HepG2 (cell line): ENCODE measurements at regions not wholly inside any gene's neighbourhood (a gene's known extent, or its start where the extent isn't known, plus 50 kb on each side); places are given as distances from the start of the nearest gene placed in this dataset.

Experiments
- ATAC-seq: fragments of 200-7000 bp; cut with Tn5 transposase; 3 replicates; pipeline ENCODE4 v1.9.1; 2020; ENCODE audit warnings: mild to moderate bottlenecking, moderate library complexity
- BruUV-seq: library from RNA; stranded (reverse); fragments of 400-500 nt; replicated peaks from 2 replicates; lab custom pipeline; 2021; lab: Mats Ljungman, UMichigan
- CTCF ChIA-PET: fragments of 300-600 bp; formaldehyde crosslinking; extraction: SDS; loops from one replicate; lab custom pipeline; 2021; ENCODE audit warnings: low total read pairs, inconsistent platforms, low intra/inter-chr PET ratio; lab: Yijun Ruan, JAX
- POLR2A ChIA-PET: fragments of 350-600 bp; sonication (Branson Sonifier 250); formaldehyde crosslinking; loops from one replicate; lab custom pipeline; 2020; ENCODE audit warnings: antibody characterized with exemption, inconsistent platforms; lab: Yijun Ruan, JAX
- DNase-seq: peaks from one replicate; pipeline ENCODE4 v3.0.0-alpha.2; 2015; ENCODE audit warnings: low spot score
- FAIRE-seq: peaks from 3 replicates; lab custom pipeline; 2011; peaks lifted over from hg19 to GRCh38; lab: Jason Lieb, UNC
- H2AFZ ChIP-seq: one replicate; pipeline ENCODE4 v1.6.1; 2011; ENCODE audit warnings: low read length, inconsistent platforms
- H3K27ac ChIP-seq: fragments of 300-600 bp; 3 replicates; pipeline ENCODE4 v1.8.0; 2011; ENCODE audit warnings: mixed run types, mild to moderate bottlenecking, mixed read lengths, low read length, inconsistent platforms; ENCODE audit not compliant: insufficient read depth; ENCODE audit errors: extremely low read length
- H3K27me3 ChIP-seq, 2 experiments: fragments of 200-600 bp in 1 of 2; 2 replicates in 1 of 2; 3 replicates in 1 of 2; pipeline versions ENCODE4 v1.6.0 to v1.8.0; 2011; ENCODE audit warnings: low read length in 2 of 2, mild to moderate bottlenecking in 2 of 2, moderate library complexity in 2 of 2, inconsistent platforms in 1 of 2; ENCODE audit not compliant: insufficient read depth in 2 of 2, control insufficient read depth in 1 of 2
- H3K36me3 ChIP-seq, 2 experiments: fragments of 200-600 bp in 1 of 2; replicated peaks in 1 of 2; 2 replicates in 1 of 2; 3 replicates in 1 of 2; pipeline versions ENCODE4 v1.5.1 to v1.8.0; 2011; ENCODE audit warnings: low read length in 2 of 2, inconsistent platforms in 1 of 2; ENCODE audit not compliant: insufficient read depth in 2 of 2, control insufficient read depth in 1 of 2
- H3K4me1 ChIP-seq: 2 replicates; pipeline ENCODE4 v1.5.1; 2012; ENCODE audit warnings: low read length, inconsistent platforms; ENCODE audit not compliant: insufficient read depth
- H3K4me2 ChIP-seq: 2 replicates; pipeline ENCODE4 v1.6.0; 2011; ENCODE audit warnings: low read depth, low read length, inconsistent platforms
- H3K4me3 ChIP-seq, 3 experiments: fragments of 200-600 bp in 1 of 3; sonication (generic), shearing (Covaris generic) in 1 of 3; replicated peaks in 1 of 3; 2 replicates each; pipeline ENCODE4 v1.5.1; 2011 to 2016; ENCODE audit warnings: low read length in 3 of 3, inconsistent platforms in 2 of 3, low read depth in 2 of 3, mild to moderate bottlenecking in 2 of 3, control low read depth in 1 of 3, mixed read lengths in 1 of 3; ENCODE audit not compliant: insufficient read depth in 1 of 3
- H3K79me2 ChIP-seq: one replicate; pipeline ENCODE4 v1.6.1; 2011; ENCODE audit warnings: low read length, inconsistent platforms; ENCODE audit not compliant: insufficient read depth
- H3K9ac ChIP-seq: 2 replicates; pipeline ENCODE4 v1.6.0; 2011; ENCODE audit warnings: mild to moderate bottlenecking, low read depth, low read length, inconsistent platforms; ENCODE audit not compliant: insufficient read depth
- H3K9me3 ChIP-seq: 2 replicates; pipeline ENCODE4 v1.5.1; 2012; ENCODE audit warnings: mild to moderate bottlenecking, low read length
- H4K20me1 ChIP-seq: 2 replicates; pipeline ENCODE4 v1.6.0; 2011; ENCODE audit warnings: inconsistent platforms, mild to moderate bottlenecking, low read length, moderate library complexity; ENCODE audit not compliant: insufficient read depth
- ESRRA ChIP-seq: sonication (generic); formaldehyde crosslinking; IDR thresholded peaks from 2 replicates; pipeline ENCODE4 v1.5.1; 2020; ENCODE audit warnings: mild to moderate bottlenecking, low read depth, missing genetic modification reagents
- ETV5 ChIP-seq: IDR thresholded peaks from 2 replicates; pipeline ENCODE4 v1.6.1; 2018; ENCODE audit warnings: missing biosample characterization, missing genetic modification reagents, inconsistent platforms, borderline replicate concordance
- HOXA5 ChIP-seq: sonication (generic); formaldehyde crosslinking; IDR thresholded peaks from 2 replicates; pipeline ENCODE4 v1.4.0; 2020; ENCODE audit warnings: missing genetic modification reagents
- PHF20 ChIP-seq: sonication (generic); formaldehyde crosslinking; IDR thresholded peaks from 2 replicates; pipeline ENCODE4 v1.5.0; 2020; ENCODE audit warnings: mild to moderate bottlenecking, missing genetic modification reagents
- ZNF12 ChIP-seq: sonication (generic); formaldehyde crosslinking; IDR thresholded peaks from 2 replicates; pipeline ENCODE4 v1.5.0; 2020; ENCODE audit warnings: missing genetic modification reagents
- ZNF441 ChIP-seq: sonication (generic); formaldehyde crosslinking; IDR thresholded peaks from 2 replicates; pipeline ENCODE4 v1.7.0; 2021; ENCODE audit warnings: missing genetic modification reagents, borderline replicate concordance
- WGBS: methylation state at CpG from one replicate; pipeline ENCODE4 v1.1.6; 2017; ENCODE audit warnings: low lambda C conversion rate; 5-methylcytosine and 5-hydroxymethylcytosine counted together
- in situ Hi-C: cut with HindIII; loops from 2 replicates; pipeline ENCODE4 v1.10.0; 2017; ENCODE audit warnings: low pct_unique_long_range_greater_than_20kb; ENCODE audit not compliant: extremely low pct_ligation_motif_present
- intact Hi-C: fragments of 100-400 bp; cut with micrococcal nuclease; formaldehyde crosslinking; loops from one replicate; pipeline ENCODE4 v1.10.0; 2022; ENCODE audit not compliant: unreplicated experiment
- TF ChIP-seq, protein P1 (sequence below): sonication (generic); formaldehyde crosslinking; conservative IDR thresholded peaks from 2 replicates; pipeline ENCODE4 v1.4.0; 2020; ENCODE audit warnings: missing genetic modification reagents
- TF ChIP-seq, protein P2 (sequence below): sonication (generic); IDR thresholded peaks from 2 replicates; pipeline ENCODE4 v1.6.1; 2016; ENCODE audit warnings: low read depth, borderline replicate concordance
- TF ChIP-seq, protein P3 (sequence below): sonication (generic); formaldehyde crosslinking; IDR thresholded peaks from 2 replicates; pipeline ENCODE4 v1.4.0; 2020; ENCODE audit warnings: missing genetic modification reagents, borderline replicate concordance
- TF ChIP-seq, protein P4 (sequence below): IDR thresholded peaks from 2 replicates; pipeline ENCODE4 v1.6.1; 2018; ENCODE audit warnings: missing genetic modification reagents, mild to moderate bottlenecking, missing compliant biosample characterization

DNA sequence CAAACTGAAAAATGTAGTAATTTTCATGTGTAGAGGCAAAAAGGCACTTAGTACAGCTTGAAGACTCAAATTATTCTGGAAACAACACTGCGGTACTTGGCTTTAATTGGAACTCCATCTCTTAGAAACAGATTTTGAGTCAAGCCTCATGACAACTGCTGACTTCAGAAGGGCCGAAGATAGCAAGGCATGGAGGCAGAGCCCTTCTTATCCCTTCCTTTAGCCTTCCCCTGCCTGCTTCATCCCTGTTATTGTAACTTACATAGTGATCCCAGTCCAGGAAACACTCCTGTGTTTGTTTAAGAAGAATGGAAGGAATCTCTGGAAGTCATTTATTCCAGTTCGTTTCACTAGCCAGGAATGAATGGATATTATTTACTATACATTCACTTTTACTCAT is 110.9 kb upstream of the FAM98A start:
- 19% methylated on average over 3 of the region's 3 CpGs for WGBS
- in situ Hi-C loops (no loop called here), intact Hi-C loops (no loop called here)
- Histone ChIP-seq H3K27ac (no peak overlapping the region), H3K9ac (no peak overlapping the region), H3K9me3 (no peaks in the 10 kb centered on the region), H3K36me3 (no peaks in the 10 kb centered on the region), H3K79me2 (no peaks in the 10 kb centered on the region), H3K4me2 (no peak overlapping the region), H3K4me3 (no peak overlapping the region), H3K4me1 (no peaks in the 10 kb centered on the region), H3K27me3 (no peaks in the 10 kb centered on the region; a peak in 1 of 5 replicates), H2AFZ (no peak overlapping the region), H4K20me1 (no peaks in the 10 kb centered on the region)
- BruUV-seq, result no TSS peak
- TF ChIP-seq, protein P1, sequence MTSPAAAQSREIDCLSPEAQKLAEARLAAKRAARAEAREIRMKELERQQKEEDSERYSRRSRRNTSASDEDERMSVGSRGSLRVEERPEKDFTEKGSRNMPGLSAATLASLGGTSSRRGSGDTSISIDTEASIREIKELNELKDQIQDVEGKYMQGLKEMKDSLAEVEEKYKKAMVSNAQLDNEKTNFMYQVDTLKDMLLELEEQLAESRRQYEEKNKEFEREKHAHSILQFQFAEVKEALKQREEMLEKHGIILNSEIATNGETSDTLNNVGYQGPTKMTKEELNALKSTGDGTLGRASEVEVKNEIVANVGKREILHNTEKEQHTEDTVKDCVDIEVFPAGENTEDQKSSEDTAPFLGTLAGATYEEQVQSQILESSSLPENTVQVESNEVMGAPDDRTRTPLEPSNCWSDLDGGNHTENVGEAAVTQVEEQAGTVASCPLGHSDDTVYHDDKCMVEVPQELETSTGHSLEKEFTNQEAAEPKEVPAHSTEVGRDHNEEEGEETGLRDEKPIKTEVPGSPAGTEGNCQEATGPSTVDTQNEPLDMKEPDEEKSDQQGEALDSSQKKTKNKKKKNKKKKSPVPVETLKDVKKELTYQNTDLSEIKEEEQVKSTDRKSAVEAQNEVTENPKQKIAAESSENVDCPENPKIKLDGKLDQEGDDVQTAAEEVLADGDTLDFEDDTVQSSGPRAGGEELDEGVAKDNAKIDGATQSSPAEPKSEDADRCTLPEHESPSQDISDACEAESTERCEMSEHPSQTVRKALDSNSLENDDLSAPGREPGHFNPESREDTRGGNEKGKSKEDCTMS (CRISPR knock-in tag), result no peak
- TF ChIP-seq ETV5 (CRISPR knock-in tag) (no peak), ESRRA (CRISPR knock-in tag) (no peak), ZNF12 (CRISPR knock-in tag) (no peak)
- ATAC-seq (no peak), DNase-seq (no peak), FAIRE-seq (no peak)
- ChIA-PET POLR2A (interaction anchor here (0.7 kb wide), 1 partner anchor 554 kb away, joined by 3 read pairs; no protein-coding TSS in a partner anchor), CTCF (no interaction called here)

DNA sequence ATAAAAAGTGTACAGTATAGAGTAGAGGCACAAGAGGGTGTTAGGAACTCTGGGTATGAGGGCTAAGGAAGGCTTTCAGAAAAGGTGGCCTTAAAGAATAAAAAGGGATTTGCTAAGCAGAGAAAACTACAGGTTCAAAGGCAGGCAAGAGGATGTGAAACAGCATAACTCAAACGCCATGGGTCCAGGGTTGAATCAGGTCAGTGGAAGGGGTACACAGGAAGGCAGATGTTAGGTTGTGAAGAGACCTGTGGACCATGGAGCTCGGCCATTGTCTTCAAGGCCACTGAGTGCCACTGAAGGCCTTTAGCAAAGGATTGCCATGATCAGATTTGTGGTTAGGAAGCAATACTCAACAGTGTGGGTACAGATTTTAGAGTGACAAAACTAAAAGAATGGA is 108.2 kb upstream of the FAM98A start:
- H3K4me2 ChIP-seq, result no peak overlapping the region
- CTCF ChIA-PET, result no interaction called here
- no peaks in the 10 kb centered on the region for H3K79me2 ChIP-seq
- no peak overlapping the region for H3K4me3 ChIP-seq
- no peaks in the 10 kb centered on the region for H3K36me3 ChIP-seq
- no peaks in the 10 kb centered on the region for H4K20me1 ChIP-seq
- no peaks in the 10 kb centered on the region; a peak in 1 of 5 replicates for H3K27me3 ChIP-seq
- no peaks in the 10 kb centered on the region for H3K4me1 ChIP-seq
- H2AFZ ChIP-seq, result no peak overlapping the region
- FAIRE-seq (no peak), ATAC-seq (no peak), DNase-seq (no peak)
- WGBS, result 2% methylated on average over 2 of the region's 2 CpGs
- TF ChIP-seq ZNF441 (CRISPR knock-in tag) (no peak), HOXA5 (CRISPR knock-in tag) (no peak), PHF20 (no peak)
- TF ChIP-seq, protein P2, sequence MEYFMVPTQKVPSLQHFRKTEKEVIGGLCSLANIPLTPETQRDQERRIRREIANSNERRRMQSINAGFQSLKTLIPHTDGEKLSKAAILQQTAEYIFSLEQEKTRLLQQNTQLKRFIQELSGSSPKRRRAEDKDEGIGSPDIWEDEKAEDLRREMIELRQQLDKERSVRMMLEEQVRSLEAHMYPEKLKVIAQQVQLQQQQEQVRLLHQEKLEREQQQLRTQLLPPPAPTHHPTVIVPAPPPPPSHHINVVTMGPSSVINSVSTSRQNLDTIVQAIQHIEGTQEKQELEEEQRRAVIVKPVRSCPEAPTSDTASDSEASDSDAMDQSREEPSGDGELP, result no peak
- TF ChIP-seq, protein P3, sequence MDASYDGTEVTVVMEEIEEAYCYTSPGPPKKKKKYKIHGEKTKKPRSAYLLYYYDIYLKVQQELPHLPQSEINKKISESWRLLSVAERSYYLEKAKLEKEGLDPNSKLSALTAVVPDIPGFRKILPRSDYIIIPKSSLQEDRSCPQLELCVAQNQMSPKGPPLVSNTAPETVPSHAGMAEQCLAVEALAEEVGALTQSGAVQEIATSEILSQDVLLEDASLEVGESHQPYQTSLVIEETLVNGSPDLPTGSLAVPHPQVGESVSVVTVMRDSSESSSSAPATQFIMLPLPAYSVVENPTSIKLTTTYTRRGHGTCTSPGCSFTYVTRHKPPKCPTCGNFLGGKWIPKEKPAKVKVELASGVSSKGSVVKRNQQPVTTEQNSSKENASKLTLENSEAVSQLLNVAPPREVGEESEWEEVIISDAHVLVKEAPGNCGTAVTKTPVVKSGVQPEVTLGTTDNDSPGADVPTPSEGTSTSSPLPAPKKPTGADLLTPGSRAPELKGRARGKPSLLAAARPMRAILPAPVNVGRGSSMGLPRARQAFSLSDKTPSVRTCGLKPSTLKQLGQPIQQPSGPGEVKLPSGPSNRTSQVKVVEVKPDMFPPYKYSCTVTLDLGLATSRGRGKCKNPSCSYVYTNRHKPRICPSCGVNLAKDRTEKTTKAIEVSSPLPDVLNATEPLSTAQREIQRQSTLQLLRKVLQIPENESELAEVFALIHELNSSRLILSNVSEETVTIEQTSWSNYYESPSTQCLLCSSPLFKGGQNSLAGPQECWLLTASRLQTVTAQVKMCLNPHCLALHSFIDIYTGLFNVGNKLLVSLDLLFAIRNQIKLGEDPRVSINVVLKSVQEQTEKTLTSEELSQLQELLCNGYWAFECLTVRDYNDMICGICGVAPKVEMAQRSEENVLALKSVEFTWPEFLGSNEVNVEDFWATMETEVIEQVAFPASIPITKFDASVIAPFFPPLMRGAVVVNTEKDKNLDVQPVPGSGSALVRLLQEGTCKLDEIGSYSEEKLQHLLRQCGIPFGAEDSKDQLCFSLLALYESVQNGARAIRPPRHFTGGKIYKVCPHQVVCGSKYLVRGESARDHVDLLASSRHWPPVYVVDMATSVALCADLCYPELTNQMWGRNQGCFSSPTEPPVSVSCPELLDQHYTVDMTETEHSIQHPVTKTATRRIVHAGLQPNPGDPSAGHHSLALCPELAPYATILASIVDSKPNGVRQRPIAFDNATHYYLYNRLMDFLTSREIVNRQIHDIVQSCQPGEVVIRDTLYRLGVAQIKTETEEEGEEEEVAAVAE (CRISPR knock-in tag), result no peak
- TF ChIP-seq, protein P4, sequence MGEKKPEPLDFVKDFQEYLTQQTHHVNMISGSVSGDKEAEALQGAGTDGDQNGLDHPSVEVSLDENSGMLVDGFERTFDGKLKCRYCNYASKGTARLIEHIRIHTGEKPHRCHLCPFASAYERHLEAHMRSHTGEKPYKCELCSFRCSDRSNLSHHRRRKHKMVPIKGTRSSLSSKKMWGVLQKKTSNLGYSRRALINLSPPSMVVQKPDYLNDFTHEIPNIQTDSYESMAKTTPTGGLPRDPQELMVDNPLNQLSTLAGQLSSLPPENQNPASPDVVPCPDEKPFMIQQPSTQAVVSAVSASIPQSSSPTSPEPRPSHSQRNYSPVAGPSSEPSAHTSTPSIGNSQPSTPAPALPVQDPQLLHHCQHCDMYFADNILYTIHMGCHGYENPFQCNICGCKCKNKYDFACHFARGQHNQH, result no peak
- H3K27ac ChIP-seq, result no peak overlapping the region
- intact Hi-C loops (no loop called here), in situ Hi-C loops (no loop called here)
- no TSS peak for BruUV-seq
- H3K9ac ChIP-seq, result no peak overlapping the region
- POLR2A ChIA-PET, result no interaction called here
- H3K9me3 ChIP-seq, result no peaks in the 10 kb centered on the region
